ENCODE measurements at regions not wholly inside any gene's neighbourhood (a gene's known extent, or its start where the extent isn't known, plus 50 kb on each side); places are given as distances from the start of the nearest gene placed in this dataset.

DNA sequence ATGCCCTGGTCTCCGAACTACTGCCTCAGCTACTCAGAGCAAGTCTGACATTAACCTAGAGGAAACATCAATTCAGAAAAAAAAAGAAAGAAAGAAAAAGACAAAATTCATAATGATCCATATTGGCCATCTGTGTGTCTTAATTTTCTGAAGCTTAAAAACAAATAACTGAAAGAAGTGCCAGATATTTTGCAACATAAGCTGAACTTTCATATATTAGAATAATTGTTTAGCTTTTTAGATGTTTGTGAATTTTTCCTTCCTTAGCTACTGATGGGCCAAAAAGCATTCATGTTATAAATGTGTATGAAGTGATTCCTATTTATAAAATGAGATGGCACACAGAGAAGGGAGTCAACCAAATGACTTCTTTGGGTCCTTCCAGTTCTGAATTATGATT lies 555.0 kb upstream of the CHAC2 start:
- TF ChIP-seq POLR2AphosphoS5 (IDR thresholded peaks at IDR 0.05; ENCODE audit: low read depth, low read length) = no peak
- no peak for TF ChIP-seq TAF1 (IDR thresholded peaks at IDR 0.05; ENCODE audit: borderline replicate concordance, insufficient read depth, low read length)
- TF ChIP-seq, protein P1, sequence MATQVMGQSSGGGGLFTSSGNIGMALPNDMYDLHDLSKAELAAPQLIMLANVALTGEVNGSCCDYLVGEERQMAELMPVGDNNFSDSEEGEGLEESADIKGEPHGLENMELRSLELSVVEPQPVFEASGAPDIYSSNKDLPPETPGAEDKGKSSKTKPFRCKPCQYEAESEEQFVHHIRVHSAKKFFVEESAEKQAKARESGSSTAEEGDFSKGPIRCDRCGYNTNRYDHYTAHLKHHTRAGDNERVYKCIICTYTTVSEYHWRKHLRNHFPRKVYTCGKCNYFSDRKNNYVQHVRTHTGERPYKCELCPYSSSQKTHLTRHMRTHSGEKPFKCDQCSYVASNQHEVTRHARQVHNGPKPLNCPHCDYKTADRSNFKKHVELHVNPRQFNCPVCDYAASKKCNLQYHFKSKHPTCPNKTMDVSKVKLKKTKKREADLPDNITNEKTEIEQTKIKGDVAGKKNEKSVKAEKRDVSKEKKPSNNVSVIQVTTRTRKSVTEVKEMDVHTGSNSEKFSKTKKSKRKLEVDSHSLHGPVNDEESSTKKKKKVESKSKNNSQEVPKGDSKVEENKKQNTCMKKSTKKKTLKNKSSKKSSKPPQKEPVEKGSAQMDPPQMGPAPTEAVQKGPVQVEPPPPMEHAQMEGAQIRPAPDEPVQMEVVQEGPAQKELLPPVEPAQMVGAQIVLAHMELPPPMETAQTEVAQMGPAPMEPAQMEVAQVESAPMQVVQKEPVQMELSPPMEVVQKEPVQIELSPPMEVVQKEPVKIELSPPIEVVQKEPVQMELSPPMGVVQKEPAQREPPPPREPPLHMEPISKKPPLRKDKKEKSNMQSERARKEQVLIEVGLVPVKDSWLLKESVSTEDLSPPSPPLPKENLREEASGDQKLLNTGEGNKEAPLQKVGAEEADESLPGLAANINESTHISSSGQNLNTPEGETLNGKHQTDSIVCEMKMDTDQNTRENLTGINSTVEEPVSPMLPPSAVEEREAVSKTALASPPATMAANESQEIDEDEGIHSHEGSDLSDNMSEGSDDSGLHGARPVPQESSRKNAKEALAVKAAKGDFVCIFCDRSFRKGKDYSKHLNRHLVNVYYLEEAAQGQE (IDR thresholded peaks at IDR 0.05; ENCODE audit: insufficient read depth in 1 of 2, low read depth in 2 of 2, low read length in 2 of 2) = no peak

Measured in PFSK-1 (cell line).